DMS79 (cell line): ENCODE measurements at regions not wholly inside any gene's neighbourhood (a gene's known extent, or its start where the extent isn't known, plus 50 kb on each side); places are given as distances from the start of the nearest gene placed in this dataset.
A peak's percentile ranks its signal among the peaks of the same experiment; 100 is the strongest.

Experiments
- DNase-seq: peaks from one replicate; lab custom pipeline; 2025; lab: John Stamatoyannopoulos, UW

DNA sequence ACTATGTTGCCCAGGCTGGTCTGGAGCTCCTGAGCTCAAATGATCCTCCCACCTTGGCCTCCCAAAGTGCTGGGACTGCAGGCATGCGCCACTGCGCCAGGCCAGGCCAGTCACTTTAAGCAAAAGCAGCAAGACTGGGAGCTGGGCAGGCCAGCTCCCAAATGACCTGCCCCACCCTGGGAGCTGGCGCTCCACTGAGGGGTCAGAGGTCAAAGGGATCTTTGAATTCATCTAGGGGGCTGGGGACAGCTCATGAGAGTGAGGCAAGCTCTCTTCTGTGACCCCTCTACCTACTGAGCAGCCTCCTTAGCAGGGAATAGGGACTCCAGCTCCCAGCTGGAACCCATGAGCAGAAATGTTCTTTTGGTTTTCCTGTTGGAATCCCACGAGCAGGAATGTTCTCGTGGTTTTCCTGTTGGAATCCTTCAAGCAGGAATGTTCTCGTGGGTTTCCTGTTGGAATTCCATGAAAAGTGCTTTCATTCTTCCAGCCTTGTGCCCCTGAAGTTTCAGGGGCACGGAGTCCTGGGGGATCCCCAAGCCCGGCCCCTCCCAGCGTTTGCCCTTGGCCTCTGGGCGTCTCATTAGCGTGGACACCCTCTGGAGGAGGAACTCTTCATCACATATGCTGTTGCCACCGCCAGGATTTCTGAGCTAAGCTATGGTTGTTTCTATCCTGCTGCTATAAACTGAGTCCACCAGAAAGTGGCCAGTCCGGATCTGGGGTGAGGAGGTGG lies 162.0 kb upstream of the HAAO start:
- no peak for DNase-seq

DNA sequence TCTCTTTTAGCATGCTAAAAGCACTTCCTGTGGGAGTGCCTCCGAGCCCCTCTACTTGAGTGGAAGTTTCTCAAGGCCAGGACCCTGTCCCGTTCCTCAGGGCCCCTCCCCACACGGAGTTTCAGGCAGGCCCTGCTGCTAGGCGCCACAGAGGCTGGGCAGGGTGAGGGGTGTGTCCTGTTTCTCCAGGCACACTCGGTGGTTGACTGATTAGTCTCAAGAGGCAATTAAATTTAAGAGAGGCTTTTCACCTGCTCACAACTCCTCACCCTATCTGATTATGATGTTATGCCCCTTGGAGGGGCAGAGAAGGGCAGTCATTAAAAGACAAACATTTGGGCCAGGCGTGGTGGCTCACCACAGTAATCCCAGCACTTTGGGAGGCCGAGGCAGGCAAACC lies 160.8 kb upstream of the HAAO start:
- peak; percentile 74 for DNase-seq

DNA sequence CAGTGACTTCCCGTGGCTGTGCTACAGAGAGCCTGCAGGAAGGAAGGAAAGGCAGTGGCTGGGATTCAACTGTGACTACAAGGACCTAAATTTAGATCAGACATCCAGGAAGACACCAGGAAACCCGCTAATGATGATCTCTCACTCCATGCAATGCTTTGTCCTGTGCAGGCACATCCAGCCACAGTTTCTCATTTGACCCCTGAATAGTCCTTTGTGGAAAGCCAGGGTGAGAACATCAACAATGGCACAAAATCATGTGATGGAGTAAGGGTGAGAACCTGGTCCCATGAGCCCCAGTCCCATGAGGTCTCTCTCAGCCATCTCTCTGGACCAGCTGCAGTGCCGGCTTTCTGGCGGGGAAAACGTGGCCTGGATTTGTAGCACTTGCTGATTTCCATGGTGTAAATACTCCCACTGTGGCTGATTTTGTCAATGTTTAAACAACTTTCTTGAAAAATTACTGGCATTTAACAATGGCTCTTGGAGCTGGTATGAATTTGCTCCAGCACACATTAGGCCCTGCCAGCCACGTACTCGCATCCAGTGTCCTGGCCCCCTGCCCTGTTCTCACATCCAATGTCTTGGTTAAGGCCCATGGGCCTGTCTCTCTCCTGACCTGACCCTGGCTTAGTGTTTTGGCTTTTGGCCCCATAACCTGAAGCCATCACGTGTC lies 159.0 kb upstream of the HAAO start:
- no peak for DNase-seq

DNA sequence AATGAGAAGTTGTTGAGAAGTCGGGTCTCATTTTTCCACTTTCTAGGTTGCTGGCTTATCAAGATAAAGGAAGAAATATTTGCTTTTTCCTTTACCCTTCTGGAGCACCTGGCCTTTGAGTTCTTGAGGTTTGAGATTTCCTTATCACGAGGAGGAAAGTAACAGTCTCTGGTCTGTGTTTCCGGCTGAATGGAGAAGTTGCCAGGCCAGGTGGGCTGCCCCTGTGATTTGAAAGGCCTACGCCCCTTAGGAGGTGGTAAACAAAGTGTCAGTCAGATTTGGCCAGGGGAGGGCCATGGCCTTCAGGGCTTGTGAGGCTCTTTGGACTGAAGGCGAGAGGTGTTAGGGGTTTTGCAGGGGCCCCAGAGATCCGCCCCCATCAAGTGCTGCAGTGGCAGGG lies 156.7 kb upstream of the HAAO start:
- DNase-seq: no peak

DNA sequence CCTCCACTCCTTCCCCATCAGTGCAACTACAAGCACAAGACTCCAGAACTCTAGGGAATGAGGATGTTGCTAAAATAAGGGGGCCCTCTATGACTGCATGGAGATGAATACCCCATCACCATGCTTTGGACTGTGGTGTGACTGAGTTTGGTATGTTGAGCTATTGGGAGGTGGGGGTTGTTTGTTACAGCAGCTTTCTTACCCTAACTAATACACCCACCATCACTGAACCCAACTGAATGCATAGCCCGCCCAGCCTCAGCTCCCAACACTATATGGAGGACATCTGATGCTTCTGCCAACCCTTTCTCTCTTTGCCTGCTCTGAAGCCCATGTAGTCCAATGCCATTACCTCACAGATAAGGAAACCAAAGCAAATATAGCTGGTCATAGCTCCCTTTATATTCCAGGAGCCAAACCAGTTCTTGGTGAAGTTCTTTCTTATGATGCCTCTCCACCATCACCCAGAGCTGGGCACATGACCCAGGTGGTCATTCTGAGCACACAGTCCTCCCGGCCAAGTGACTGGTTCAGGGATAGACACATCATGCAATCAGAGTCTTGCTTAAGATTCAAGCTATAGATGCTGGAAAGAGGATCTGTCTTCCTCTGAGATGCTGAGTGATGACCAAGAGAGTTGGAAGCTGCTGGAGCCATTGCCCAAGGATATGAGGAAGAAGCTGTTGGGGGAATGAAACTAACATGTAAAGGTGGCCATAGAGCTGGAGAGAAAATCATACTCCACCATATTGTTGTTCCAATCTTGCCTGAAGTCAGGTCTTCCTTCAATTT lies 155.6 kb upstream of the HAAO start:
- DNase-seq: no peak

DNA sequence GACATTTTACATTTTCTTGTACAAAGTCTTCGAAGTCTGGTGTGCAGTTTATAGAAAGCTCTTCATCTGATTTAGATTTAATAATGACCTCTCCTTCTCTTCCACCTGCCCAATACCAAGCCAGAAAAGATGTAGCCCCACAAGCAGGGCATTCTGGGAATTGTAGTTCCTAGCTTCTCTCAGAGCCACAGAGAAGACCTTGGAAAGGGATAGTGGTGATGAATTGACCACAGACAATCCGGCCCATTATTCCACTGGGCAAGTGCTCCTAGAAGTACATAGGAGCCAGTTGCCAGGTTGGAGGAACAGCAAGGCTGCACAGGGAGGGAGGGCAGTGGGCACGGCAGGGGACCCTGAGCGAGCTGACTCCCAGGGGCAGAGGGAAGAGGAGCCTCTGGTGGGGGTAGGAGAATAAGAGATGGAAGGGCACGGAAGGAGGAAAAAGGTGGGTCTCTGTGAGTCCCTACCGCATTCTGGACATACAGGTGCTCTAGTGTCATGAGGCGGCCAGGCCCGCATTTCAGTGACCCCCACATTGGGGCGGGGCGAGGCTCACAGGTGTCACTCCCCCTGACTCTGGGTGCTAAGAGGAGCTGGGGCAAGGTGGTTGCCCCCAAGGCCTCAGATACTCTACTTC lies 152.5 kb upstream of the HAAO start:
- no peak for DNase-seq

DNA sequence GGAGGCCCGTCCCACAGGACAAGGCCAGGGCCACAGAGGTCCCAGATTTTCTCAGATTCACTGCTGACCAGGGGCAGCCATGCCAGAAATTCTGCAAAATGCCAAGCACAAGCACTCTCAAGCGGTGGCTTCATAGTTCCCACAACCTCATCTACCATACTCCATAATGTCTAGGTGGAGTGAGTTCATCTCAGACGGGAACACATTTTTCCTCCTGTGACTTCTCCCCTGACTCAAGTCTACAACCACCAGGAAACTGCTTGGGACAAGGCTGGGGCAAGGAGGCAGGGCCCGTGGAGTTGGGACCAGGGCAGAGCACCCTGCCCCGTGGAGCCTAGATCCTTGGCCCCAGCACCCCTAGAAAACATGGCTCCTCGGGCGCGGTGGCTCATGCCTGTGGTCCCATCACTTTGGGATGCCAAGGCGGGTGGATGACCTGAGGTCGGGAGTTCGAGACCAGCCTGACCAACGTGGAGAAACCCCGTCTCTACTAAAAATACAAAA lies 150.7 kb upstream of the HAAO start:
- no peak for DNase-seq

DNA sequence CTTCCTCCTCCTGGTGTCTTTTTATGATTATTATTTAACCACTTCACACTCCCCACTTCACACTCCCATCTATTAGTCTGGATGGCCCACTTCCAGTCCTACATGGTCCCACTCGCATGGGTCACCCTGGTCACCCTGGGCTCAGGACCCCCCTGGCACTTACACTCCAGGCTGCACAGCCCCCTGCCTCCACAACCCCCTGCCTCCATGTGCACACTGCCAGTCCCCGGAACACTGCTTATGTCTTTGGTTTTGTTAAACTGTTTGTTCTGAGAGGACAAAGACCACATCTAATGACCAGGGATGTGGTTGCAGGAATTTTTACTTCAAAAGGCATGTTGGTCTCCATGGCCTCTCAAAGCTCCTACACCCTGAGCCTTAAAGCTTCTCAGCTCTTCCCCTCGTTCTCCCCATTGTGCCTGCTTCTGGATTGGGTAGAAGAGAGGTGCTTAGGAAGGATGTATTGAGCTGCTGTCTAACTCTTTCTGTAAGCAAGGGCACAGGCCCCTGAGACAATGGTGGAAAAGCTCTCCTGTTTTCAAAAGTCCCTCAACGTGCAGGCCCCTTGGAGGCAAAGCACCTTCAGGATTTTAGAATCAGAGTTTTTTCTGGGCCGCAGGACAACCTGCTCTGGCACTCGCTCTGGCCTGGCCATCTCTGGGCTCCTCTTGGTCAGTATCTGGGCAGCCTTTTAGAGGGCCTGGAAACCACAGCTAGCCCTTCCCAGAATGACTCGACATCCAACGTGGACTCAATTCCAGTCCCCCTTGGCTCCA lies 150.0 kb upstream of the HAAO start:
- DNase-seq: no peak

DNA sequence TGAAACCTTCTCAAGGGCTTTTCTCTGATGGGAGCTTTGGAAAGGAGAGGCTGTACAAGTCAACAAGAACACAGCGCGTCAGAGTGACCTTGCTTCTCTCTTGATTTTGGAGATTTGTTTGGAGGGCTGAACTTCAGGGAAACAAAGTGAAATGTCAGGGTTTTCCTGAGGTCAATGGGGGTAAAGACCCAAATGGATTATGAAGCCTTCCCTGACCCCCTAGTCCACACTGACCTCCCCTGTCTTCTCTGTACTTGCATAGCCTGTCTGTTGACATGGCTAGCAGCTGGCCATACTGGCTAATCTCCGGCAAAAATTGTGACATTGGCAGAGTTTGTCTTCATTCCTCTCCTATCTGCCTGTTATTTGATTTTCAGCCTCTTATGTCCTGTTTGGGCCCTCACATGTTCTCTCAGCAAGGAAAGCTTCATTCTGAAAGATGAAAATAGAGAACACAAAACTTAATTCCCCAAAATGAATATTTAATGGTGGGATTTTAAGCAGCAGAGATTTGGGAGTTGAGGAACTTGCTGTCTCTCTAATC lies 149.3 kb upstream of the HAAO start:
- DNase-seq: no peak

DNA sequence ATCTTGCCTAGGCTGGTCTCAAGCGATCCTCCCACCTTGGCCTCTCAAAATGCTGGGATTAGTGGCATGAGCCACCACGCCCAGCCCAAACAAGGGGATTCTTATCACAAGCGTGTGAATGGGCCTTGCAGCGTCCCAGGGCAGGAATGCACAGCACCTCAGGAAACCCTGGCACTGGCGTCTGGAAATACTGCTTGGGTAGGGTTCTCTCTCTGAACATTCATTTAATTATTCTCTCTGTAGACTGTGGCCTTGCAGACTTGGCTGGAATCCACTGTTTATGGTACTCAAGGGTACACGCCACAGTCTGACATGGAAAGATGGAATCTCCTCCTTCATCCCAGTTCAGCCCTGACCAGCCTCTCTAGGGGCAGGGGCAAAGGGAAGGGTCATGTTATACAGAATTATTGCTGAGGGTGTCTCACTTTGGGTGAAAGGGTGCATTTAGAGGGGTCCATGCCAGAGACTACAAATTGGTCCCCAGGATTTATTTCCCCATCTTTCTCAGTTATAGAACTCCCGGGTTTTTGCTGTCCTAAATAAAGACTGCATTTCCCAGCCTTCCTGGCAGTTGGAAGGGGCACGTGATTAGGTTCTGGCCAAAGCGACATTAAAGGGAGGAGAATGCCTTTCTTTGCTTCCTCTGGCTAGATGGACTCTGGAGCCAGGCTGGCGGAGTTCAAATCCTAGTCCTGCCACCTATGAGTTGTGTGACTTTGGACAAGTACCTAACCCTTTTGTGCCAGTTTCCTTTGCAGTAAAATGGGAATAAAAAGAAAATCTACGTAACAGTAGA lies 147.2 kb upstream of the HAAO start:
- no peak for DNase-seq

DNA sequence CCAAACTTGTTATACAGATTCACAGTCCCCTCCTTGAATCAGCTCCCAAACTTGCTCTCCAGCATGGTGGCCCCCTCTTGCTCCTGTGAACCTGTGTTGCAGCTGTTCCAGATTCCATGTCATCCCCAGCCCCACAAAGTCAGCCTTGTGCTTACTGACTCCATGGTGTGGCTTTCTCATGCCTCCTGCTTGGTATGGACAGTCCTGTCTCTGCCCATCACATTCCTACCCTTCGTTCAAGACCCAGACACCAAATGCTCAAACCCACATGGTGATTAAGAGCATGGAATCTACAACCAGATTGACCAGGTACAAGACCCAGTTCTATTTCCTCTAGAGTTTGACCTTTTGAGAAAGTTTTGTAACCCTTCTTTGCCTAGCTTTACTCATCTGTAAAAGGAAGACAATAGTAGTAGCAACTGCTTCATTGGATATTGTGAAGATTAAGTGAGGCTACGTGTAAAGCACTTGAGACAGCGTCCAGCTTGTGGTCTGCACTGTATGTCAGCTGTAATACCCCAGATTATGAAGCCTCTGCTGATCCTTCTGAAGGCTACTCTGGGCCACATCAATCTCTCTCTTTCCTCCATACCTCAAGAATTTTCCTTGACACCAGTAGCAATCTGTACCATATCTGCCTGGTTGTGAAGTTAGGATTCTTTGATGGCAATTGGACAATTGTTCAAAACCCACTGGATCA lies 146.4 kb upstream of the HAAO start:
- DNase-seq: no peak

DNA sequence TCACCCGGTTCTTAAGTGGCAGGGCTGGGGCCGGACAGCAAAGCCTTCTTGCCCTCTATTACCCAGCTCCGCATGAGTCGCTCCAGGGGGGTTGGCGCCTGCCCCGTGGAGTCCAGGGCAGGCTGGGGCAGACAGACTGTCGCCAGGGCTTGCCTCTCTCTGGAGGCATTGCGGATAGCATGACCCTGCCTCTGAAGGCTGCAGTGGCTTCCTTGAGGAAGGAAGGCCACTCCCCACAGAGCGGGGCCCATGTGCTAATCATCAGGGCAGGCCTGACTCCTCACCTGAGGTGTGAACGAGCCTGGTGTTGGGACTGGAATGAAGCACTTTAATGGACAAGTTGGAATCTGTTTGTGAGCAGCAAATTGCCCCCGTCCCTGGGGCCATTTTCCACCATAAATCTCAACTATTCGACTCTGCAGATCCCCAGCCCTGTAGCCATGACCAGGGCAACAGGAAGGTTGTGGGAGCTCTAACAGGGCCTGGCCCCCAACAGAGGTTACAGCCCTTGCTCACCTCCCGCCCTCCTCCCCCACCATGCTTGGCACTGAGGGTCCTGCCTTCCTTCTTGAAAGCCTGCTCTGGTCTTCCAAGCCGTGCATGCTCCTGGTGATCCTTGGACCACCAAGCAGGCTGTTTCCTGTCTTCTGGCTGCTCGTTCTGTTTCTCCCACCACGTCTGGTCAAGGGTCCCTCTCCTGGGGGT lies 144.9 kb upstream of the HAAO start:
- no peak for DNase-seq

DNA sequence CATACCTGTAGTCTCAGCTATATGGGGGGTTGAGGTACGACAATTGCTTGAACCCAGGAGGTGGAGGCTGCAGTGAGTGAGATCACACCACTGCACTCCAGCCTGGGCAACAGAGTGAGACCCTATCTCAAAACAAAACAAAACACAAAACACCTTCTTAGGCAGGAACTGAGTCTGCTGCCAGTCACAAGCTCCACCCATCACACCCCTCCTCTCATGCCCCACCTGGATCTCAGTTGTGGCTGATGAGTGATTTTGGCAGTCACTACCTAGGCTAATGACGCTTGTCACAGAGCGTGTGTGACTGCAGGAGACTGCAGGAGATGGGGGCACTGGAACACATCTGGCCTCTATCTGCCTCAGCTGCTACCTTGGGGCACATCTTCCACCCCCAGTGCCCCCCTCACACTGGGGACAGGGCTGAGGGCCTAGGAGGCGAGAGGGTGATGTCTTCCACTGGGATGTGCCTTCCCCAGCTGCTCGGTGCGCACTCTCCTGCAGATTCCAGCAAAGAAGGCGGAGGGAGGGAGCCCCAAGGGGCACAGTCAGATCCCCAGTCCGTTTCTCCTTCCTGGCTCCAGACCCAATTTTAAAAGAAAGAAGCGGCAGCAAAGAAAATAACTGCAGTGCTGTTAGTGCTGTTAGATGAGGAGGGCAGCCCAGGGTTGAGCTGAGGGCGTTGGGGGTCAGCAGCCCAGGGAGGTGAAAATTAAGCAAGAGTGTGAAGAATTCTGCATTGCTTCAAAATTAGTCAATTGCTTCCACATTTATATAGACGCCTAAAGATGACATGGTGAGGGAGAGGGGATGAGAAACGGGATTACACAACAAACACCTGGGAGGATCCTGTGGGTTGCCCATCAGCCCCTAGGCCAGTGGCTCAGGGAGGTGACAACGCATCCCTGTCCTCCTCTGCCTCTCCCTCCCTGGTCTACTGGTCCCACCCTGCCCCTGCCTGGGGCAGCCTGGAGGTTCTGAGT lies 143.6 kb upstream of the HAAO start:
- no peak for DNase-seq

DNA sequence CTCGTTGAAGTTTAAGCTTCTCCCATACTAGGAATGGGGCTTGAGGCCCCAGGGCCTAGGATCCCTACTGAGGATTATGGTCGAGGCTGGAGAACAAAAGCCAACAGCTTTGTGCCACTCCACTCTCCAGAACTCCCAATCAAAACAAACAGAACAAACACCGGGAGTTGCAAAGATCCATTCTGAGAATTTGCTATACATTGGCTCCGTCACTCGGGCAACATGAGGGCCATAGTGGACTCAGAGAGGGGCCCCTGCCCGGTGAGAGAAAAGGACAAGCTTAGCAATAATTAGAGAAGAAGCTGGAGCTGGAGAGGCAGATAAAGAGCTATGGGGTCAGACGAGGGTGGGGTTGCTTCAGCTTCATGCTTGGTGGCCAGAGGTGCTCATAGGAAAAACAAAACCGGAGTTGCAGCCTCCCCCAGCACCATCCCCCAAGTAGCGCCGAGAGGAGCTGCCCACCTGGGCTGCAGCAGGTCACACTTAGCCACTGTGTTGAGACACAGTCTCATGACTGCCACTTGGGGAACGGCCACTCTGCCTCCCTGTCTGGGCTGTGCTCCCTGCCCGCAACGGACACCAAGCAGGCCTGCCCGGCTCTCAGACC lies 142.3 kb upstream of the HAAO start:
- no peak for DNase-seq

DNA sequence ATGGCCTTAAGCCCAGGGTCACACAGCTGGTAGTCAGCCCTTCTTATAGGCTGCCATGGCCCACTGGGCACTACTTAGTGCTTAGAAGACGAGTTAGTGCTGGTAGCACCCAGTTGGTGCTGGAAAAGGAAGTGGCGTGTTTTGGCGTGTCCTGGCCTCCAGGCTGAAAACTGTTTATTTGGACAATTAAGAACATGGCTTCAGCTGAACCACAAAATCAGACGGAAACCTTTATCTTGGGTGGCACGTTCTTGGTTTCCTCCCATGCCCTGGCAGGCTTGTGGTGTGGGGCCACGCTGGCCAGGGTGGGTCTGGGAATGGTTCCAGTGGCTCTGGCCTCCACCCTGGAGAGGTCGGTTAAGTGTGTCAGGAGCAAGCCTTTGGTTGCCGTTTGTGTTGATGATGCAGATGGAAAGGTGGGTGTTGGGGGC lies 141.5 kb upstream of the HAAO start:
- DNase-seq: no peak

DNA sequence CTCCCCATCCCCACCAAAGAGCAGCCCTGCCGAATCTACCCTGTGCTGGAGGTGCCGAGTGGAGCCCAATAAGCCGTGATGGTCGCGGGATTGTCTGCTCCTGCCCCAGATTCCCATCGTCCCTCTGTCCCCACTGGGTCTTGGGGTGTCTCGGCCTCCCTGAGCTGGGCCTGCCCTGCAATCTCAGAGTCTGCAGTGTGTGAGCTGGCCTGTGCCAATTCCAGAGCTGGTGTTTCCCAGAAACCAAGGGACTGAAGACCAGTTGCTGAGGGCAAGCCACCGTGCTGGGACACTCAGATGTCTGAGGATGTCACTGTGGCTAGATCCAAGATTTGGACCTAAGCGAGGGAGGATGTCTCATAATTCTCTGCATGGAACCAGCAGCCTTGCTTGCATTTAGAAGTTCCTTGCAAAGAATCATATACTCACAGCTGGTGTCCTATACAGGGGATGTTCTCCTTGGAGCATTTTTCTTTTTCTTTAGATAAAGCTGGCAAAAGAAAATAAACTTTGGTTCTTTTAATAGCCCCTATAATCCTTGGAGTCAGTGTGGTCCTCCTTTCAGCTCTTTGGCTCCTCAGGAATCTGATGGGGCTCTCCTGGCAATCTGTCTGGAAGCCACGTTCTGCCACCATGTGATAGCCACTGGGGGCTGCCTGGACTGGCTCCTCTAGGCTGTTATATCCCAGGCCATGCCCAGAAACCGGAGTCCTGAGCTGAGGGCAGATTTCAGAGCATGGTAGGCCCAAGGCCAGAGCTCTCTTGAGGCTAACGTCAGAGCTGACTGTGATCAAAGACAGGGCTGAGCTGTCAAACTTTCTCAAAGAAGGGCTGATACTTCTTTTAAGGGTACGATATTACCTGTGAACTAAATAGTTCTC lies 140.1 kb upstream of the HAAO start:
- DNase-seq: no peak

DNA sequence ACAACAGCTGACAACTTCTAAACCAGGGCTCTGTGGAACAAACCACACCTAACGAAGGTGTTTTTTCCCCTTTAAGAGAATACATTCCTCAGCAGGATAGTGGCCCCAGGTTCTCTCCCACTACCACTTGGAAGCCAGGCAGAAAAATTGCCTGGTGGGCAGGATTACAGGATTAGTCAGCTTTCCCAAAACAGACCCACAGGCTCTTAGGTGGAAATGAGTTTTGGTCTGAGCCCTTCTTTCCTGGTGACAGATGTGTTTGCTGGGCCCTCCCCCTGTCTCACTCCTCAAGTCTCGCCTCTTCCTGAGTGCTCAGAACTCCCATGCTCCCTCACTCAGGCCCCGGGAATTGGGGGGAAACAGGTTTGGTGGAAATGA lies 139.4 kb upstream of the HAAO start:
- DNase-seq: no peak
